SK-N-SH (cell line): ENCODE measurements at regions not wholly inside any gene's neighbourhood (a gene's known extent, or its start where the extent isn't known, plus 50 kb on each side); places are given as distances from the start of the nearest gene placed in this dataset.

ENCODE experiments used
- CHD2 ChIP-seq: fragments of 150-350 bp; IDR thresholded peaks from 2 replicates; pipeline ENCODE4 v1.6.1; 2018; ENCODE audit warnings: low read length; ENCODE audit not compliant: partially characterized antibody
- ELF1 ChIP-seq: IDR thresholded peaks from 2 replicates; pipeline ENCODE4 v1.4.0; 2012
- MEF2A ChIP-seq: IDR thresholded peaks from 2 replicates; pipeline ENCODE4 v1.4.0; 2012; ENCODE audit warnings: low read depth, borderline replicate concordance
- NFIC ChIP-seq: IDR thresholded peaks from 2 replicates; pipeline ENCODE4 v1.4.0; 2012; ENCODE audit warnings: borderline replicate concordance
- POLR2AphosphoS5 ChIP-seq: IDR thresholded peaks from 2 replicates; pipeline ENCODE4 v1.6.1; 2012; ENCODE audit warnings: low read depth, low read length
- SIN3A ChIP-seq: IDR thresholded peaks from 2 replicates; pipeline ENCODE4 v1.6.1; 2012; ENCODE audit warnings: low read depth, mild to moderate bottlenecking, low read length, moderate library complexity, borderline replicate concordance
- TF ChIP-seq, protein P1 (sequence below): fragments of 200-600 bp; sonication (generic); IDR thresholded peaks from 2 replicates; pipeline ENCODE4 v1.6.1; 2017; ENCODE audit warnings: antibody characterized with exemption, mild to moderate bottlenecking, moderate library complexity
- TF ChIP-seq, protein P2 (sequence below): IDR thresholded peaks from 2 replicates; pipeline ENCODE4 v1.4.0; 2012; ENCODE audit warnings: low read depth
- TF ChIP-seq, protein P3 (sequence below): IDR thresholded peaks from 2 replicates; pipeline ENCODE4 v1.4.0; 2012; ENCODE audit warnings: low read depth, borderline replicate concordance

DNA sequence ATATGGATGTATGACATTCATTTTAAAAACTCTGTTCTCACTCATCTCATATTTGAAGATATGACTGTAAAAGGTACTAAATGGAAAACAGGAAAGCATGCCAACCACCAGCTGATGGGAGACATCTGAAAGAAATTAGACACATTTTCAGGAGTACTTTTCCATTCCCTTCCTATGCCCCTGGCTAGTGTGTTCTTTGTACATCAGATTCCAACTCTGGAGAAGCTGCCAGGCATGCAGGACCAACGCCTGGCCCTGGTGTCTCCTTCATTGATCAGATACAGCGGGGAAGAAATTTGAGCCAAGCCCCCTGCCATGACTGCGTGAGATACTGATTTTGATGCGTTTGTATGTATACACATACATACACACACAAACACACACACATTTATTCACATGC lies 599.0 kb upstream of the SYT4 start:
- TF ChIP-seq MEF2A, result no peak
- peak; percentile 51; the same call in 1 of the 2 replicates for TF ChIP-seq POLR2AphosphoS5
- peak; percentile 80 for TF ChIP-seq NFIC
- TF ChIP-seq, protein P1, sequence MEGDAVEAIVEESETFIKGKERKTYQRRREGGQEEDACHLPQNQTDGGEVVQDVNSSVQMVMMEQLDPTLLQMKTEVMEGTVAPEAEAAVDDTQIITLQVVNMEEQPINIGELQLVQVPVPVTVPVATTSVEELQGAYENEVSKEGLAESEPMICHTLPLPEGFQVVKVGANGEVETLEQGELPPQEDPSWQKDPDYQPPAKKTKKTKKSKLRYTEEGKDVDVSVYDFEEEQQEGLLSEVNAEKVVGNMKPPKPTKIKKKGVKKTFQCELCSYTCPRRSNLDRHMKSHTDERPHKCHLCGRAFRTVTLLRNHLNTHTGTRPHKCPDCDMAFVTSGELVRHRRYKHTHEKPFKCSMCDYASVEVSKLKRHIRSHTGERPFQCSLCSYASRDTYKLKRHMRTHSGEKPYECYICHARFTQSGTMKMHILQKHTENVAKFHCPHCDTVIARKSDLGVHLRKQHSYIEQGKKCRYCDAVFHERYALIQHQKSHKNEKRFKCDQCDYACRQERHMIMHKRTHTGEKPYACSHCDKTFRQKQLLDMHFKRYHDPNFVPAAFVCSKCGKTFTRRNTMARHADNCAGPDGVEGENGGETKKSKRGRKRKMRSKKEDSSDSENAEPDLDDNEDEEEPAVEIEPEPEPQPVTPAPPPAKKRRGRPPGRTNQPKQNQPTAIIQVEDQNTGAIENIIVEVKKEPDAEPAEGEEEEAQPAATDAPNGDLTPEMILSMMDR, result no peak
- TF ChIP-seq ELF1, result no peak
- peak; percentile 82 for TF ChIP-seq CHD2
- no peak for TF ChIP-seq SIN3A
- TF ChIP-seq, protein P2, sequence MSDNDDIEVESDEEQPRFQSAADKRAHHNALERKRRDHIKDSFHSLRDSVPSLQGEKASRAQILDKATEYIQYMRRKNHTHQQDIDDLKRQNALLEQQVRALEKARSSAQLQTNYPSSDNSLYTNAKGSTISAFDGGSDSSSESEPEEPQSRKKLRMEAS, result peak; percentile 38; the same call in 1 of the 2 replicates
- TF ChIP-seq, protein P3, sequence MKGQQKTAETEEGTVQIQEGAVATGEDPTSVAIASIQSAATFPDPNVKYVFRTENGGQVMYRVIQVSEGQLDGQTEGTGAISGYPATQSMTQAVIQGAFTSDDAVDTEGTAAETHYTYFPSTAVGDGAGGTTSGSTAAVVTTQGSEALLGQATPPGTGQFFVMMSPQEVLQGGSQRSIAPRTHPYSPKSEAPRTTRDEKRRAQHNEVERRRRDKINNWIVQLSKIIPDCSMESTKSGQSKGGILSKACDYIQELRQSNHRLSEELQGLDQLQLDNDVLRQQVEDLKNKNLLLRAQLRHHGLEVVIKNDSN, result no peak
